Ishikawa (cell line): ENCODE measurements at regions not wholly inside any gene's neighbourhood (a gene's known extent, or its start where the extent isn't known, plus 50 kb on each side); places are given as distances from the start of the nearest gene placed in this dataset.

Source experiments
- CREB1 ChIP-seq: IDR thresholded peaks from 2 replicates; pipeline ENCODE4 v1.6.1; 2012; ENCODE audit warnings: low read depth
- EP300 ChIP-seq: IDR thresholded peaks from 2 replicates; pipeline ENCODE4 v1.6.1; 2012; ENCODE audit warnings: borderline replicate concordance
- RAD21 ChIP-seq: IDR thresholded peaks from 2 replicates; pipeline ENCODE4 v1.6.1; 2012; ENCODE audit warnings: low read depth
- TAF1 ChIP-seq: IDR thresholded peaks from 2 replicates; pipeline ENCODE4 v1.6.1; 2012; ENCODE audit warnings: low read depth, mild to moderate bottlenecking
- YY1 ChIP-seq: IDR thresholded peaks from 2 replicates; pipeline ENCODE4 v1.6.1; 2012; ENCODE audit warnings: low read depth
- TF ChIP-seq, protein P1 (sequence below): IDR thresholded peaks from 2 replicates; pipeline ENCODE4 v1.6.1; 2012
- TF ChIP-seq, protein P2 (sequence below): IDR thresholded peaks from 2 replicates; pipeline ENCODE4 v1.6.1; 2012; ENCODE audit warnings: low read depth, mild to moderate bottlenecking

DNA sequence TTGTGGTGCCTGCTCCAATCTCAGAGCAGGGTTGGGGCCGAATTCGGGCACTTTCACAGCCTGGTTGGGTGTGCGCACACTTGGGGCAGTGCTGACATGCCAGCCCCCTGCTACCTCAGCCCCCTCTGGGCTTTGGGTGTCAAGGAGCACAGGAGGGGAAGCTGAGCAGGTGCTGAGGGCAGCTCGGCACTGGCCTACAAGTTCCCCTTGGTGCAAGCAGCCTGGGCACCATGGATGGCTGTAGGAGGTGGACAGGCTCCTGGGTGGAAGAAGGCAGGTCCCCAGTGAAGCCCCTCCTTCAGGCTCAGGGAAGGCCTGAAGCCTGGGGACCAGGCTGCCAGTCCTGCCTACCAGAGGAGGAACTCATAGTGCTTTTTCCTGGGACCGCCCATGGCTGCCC, 326.6 kb downstream of the NDFIP2 start:
- TF ChIP-seq RAD21: no peak
- TF ChIP-seq YY1: no peak
- TF ChIP-seq, protein P1, sequence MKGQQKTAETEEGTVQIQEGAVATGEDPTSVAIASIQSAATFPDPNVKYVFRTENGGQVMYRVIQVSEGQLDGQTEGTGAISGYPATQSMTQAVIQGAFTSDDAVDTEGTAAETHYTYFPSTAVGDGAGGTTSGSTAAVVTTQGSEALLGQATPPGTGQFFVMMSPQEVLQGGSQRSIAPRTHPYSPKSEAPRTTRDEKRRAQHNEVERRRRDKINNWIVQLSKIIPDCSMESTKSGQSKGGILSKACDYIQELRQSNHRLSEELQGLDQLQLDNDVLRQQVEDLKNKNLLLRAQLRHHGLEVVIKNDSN: no peak
- TF ChIP-seq, protein P2, sequence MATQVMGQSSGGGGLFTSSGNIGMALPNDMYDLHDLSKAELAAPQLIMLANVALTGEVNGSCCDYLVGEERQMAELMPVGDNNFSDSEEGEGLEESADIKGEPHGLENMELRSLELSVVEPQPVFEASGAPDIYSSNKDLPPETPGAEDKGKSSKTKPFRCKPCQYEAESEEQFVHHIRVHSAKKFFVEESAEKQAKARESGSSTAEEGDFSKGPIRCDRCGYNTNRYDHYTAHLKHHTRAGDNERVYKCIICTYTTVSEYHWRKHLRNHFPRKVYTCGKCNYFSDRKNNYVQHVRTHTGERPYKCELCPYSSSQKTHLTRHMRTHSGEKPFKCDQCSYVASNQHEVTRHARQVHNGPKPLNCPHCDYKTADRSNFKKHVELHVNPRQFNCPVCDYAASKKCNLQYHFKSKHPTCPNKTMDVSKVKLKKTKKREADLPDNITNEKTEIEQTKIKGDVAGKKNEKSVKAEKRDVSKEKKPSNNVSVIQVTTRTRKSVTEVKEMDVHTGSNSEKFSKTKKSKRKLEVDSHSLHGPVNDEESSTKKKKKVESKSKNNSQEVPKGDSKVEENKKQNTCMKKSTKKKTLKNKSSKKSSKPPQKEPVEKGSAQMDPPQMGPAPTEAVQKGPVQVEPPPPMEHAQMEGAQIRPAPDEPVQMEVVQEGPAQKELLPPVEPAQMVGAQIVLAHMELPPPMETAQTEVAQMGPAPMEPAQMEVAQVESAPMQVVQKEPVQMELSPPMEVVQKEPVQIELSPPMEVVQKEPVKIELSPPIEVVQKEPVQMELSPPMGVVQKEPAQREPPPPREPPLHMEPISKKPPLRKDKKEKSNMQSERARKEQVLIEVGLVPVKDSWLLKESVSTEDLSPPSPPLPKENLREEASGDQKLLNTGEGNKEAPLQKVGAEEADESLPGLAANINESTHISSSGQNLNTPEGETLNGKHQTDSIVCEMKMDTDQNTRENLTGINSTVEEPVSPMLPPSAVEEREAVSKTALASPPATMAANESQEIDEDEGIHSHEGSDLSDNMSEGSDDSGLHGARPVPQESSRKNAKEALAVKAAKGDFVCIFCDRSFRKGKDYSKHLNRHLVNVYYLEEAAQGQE: no peak
- TF ChIP-seq TAF1: no peak
- no peak for TF ChIP-seq CREB1
- no peak for TF ChIP-seq EP300
